Loucy (cell line): ENCODE measurements at regions not wholly inside any gene's neighbourhood (a gene's known extent, or its start where the extent isn't known, plus 50 kb on each side); places are given as distances from the start of the nearest gene placed in this dataset.

ENCODE experiments used
- H2AFZ ChIP-seq: fragments of 200-600 bp; sonication (generic); 2 replicates; pipeline ENCODE4 v1.6.0; 2016; ENCODE audit warnings: antibody characterized with exemption, mild to moderate bottlenecking, low read length, moderate library complexity
- H3F3A ChIP-seq: fragments of 200-600 bp; 2 replicates; pipeline ENCODE4 v1.6.0; 2016; ENCODE audit warnings: antibody characterized with exemption, low read depth, mild to moderate bottlenecking
- H3K27me3 ChIP-seq: fragments of 200-600 bp; sonication (generic); 2 replicates; pipeline ENCODE4 v1.6.1; 2014; ENCODE audit warnings: low read length, mild to moderate bottlenecking; ENCODE audit not compliant: insufficient read depth, poor library complexity, severe bottlenecking
- H3K36me3 ChIP-seq: fragments of 200-600 bp; sonication (generic); 2 replicates; pipeline ENCODE4 v1.6.1; 2016; ENCODE audit warnings: low read length; ENCODE audit not compliant: insufficient read depth
- H3K4me1 ChIP-seq: fragments of 200-600 bp; sonication (generic); 2 replicates; pipeline ENCODE4 v1.5.1; 2014; ENCODE audit warnings: low read length, mild to moderate bottlenecking; ENCODE audit not compliant: insufficient read depth, poor library complexity, severe bottlenecking
- H3K4me2 ChIP-seq: fragments of 200-600 bp; sonication (generic); 2 replicates; pipeline ENCODE4 v1.6.0; 2014; ENCODE audit warnings: antibody characterized with exemption, low read length, low read depth, mild to moderate bottlenecking; ENCODE audit not compliant: poor library complexity, severe bottlenecking
- H3K4me3 ChIP-seq: fragments of 200-600 bp; sonication (generic); 2 replicates; pipeline ENCODE4 v1.5.1; 2014; ENCODE audit warnings: low read length, mild to moderate bottlenecking, mixed read lengths; ENCODE audit not compliant: poor library complexity, severe bottlenecking
- H3K79me2 ChIP-seq: fragments of 200-600 bp; sonication (generic); 2 replicates; pipeline ENCODE4 v1.6.1; 2014; ENCODE audit warnings: low read length; ENCODE audit not compliant: insufficient read depth
- H3K9ac ChIP-seq: fragments of 200-600 bp; sonication (generic); 2 replicates; pipeline ENCODE4 v1.6.0; 2014; ENCODE audit warnings: mild to moderate bottlenecking, low read depth, low read length, moderate library complexity; ENCODE audit not compliant: poor library complexity, severe bottlenecking
- H3K9me2 ChIP-seq: fragments of 200-600 bp; sonication (generic); replicated peaks from 2 replicates; pipeline ENCODE4 v1.6.1; 2016; ENCODE audit warnings: low read depth, low read length, mixed read lengths
- H3K9me3 ChIP-seq: fragments of 200-600 bp; sonication (generic); 2 replicates; pipeline ENCODE4 v1.6.1; 2014; ENCODE audit warnings: mild to moderate bottlenecking, antibody characterized with exemption, low read length, low read depth; ENCODE audit not compliant: insufficient read depth
- H4K20me1 ChIP-seq: fragments of 200-600 bp; sonication (generic); 2 replicates; pipeline ENCODE4 v1.6.0; 2014; ENCODE audit warnings: antibody characterized with exemption, low read length, mild to moderate bottlenecking; ENCODE audit not compliant: insufficient read depth, poor library complexity, severe bottlenecking
- CTCF ChIP-seq: fragments of 200-600 bp; sonication (generic); conservative IDR thresholded peaks from 2 replicates; pipeline ENCODE4 v1.5.1; 2014; ENCODE audit warnings: mild to moderate bottlenecking, antibody characterized with exemption, low read length
- EZH2phosphoT487 ChIP-seq: fragments of 200-600 bp; IDR thresholded peaks from 2 replicates; pipeline ENCODE4 v1.6.1; 2018; ENCODE audit warnings: antibody characterized with exemption, mild to moderate bottlenecking, moderate library complexity, borderline replicate concordance

- H3F3A ChIP-seq: no peaks in the 10 kb centered on the region
- H3K79me2 ChIP-seq: no peaks in the 10 kb centered on the region
- H3K36me3 ChIP-seq: no peaks in the 10 kb centered on the region
- H4K20me1 ChIP-seq: no peaks in the 10 kb centered on the region
- H3K4me1 ChIP-seq: peaks cover 26% of the 10 kb centered on the region
- no peak overlapping the region for H3K4me3 ChIP-seq
- no peak overlapping the region for H3K9ac ChIP-seq
- H3K9me3 ChIP-seq: no peaks in the 10 kb centered on the region
- no peaks in the 10 kb centered on the region for H3K9me2 ChIP-seq
- peak overlapping the region; percentile 52; the same call in 1 of the 2 replicates for H2AFZ ChIP-seq
- no peak overlapping the region for H3K4me2 ChIP-seq
- no peaks in the 10 kb centered on the region for H3K27me3 ChIP-seq
- TF ChIP-seq EZH2phosphoT487: no peak
- TF ChIP-seq CTCF: no peak
Observed at GRCh38 chr20:21033817-21034216, 72.3 kb downstream of the LINC00237 start.

- Histone ChIP-seq H3K9me3 (no peaks in the 10 kb centered on the region), H3K4me1 (peaks cover 25% of the 10 kb centered on the region), H3K4me2 (no peak overlapping the region), H2AFZ (no peak overlapping the region), H3K79me2 (no peaks in the 10 kb centered on the region), H3K9me2 (no peaks in the 10 kb centered on the region), H3K4me3 (no peak overlapping the region), H3K9ac (no peak overlapping the region), H4K20me1 (no peaks in the 10 kb centered on the region), H3K36me3 (no peaks in the 10 kb centered on the region), H3F3A (no peaks in the 10 kb centered on the region), H3K27me3 (no peaks in the 10 kb centered on the region)
- TF ChIP-seq EZH2phosphoT487: no peak
- no peak for TF ChIP-seq CTCF
Observed at GRCh38 chr20:21031666-21032065, 74.5 kb downstream of the LINC00237 start.

GRCh38 chr20:21029341-21029740, 76.8 kb downstream of the LINC00237 start:
- peak overlapping the region; percentile 12 for H3K4me2 ChIP-seq
- no peak for TF ChIP-seq EZH2phosphoT487
- TF ChIP-seq CTCF: peak; percentile 35; the same call in 1 of the 2 replicates
- H3K4me3 ChIP-seq: no peak overlapping the region
- H3K9me2 ChIP-seq: no peaks in the 10 kb centered on the region
- peaks cover 20% of the 10 kb centered on the region for H3K4me1 ChIP-seq
- peak overlapping the region; percentile 74 for H2AFZ ChIP-seq
- H3K27me3 ChIP-seq: no peaks in the 10 kb centered on the region
- no peaks in the 10 kb centered on the region for H3F3A ChIP-seq
- no peaks in the 10 kb centered on the region for H3K79me2 ChIP-seq
- no peak overlapping the region for H3K9ac ChIP-seq
- H3K36me3 ChIP-seq: no peaks in the 10 kb centered on the region
- H4K20me1 ChIP-seq: no peaks in the 10 kb centered on the region
- no peaks in the 10 kb centered on the region for H3K9me3 ChIP-seq
